Anterior cingulate cortex (tissue), 58 donors: ENCODE measurements at regions not wholly inside any gene's neighbourhood (a gene's known extent, or its start where the extent isn't known, plus 50 kb on each side); places are given as distances from the start of the nearest gene placed in this dataset.
A peak's percentile ranks its signal among the peaks of the same experiment; 100 is the strongest.
"Not testable (repeated sequence)": the region's sequence is repeated elsewhere in the genome, so short reads cannot be mapped to it uniquely, and the experiment has no call there.

Source experiments
- DNase-seq, 58 donors: peaks; one replicate each; lab custom pipeline; 2025; lab: John Stamatoyannopoulos, UW

DNA sequence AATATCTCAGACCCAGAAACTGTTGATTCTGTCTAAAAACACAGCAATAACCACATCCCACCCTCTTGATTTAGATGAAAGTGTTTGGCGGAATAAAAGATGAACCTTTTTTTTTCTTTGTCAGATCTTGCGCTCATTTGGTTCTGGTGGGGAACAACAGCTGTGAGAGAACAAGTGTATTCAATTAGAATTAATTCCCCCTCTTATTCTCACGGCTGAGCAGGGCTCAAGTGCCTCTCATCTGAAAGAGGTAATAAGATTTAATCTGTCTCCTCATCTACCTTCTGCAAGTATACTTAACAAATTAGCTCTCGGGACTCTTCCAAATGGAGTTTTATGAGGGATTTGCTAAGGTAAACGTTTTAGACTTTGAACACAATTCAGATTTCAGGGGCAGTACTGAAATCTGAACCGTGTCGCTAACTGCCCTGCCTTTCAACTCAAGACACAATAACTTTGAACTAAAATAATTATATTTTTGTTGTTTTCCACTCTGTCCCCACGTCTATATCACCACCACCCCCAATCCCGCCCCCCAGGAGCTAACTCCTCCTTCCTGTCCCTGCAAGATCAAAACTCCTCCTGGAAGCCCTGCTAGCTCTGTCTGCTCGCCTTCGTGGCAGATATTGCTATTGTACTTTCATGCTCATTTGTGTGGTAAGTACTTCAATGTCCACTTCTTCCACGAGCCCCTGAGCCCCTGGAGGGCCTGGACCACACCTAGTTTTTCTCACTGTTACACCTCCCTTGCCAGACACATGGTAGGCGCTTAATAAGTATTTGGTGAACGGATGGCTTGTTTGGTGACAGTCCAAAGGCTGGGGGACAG is 54.2 kb upstream of the ROPN1B start:
- peak in 3 of 58 donors; percentile 5 to 29 (median 8) for DNase-seq

DNA sequence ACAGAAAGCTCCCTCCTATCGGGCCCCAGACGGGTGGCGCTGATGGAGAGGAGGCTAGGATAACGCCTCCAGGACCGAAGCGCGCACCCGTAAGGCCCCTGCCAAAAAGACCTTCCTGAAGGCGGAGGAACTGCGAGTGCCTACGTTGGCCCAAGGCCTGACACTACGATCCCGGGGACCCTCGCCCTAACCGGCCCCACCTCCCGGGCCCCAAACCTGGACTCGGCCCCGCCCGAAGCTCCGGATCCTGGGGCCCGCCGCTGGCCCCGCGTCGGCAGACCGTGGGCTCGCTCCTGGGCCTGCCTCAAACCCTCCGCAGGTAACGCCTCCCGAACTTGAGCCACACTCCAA is 53.6 kb upstream of the ROPN1B start:
- peak in 6 of 58 donors; percentile 32 to 52 (median 44) for DNase-seq

DNA sequence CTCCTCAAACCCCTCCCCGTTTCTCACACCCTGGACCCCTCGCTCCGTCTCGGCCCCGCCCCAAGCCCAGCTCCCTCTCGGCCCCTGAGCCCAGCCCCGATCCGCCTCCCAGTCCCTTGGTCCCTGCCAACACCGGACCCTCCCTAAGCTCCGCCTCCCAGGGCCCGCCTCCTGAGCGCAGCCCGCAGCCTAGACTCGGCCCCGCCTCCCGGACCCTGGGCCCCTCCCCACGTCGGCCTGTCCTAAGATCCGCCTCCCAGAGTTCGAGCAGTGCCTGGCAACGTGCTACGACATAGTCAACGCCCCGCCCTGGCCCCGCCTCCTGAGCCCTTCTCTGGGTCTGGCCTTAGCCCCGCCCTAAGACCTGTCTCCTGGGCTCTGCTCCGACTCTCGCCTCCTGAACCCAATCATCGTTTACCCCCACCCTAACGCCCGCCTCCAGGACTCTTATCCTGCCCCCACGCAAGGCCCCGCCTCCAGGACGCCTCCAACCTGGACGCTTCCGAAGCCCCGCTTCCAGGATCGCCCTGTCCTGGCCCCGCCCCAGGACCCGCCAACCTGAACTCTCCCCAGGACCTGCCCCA is 53.1 kb upstream of the ROPN1B start:
- DNase-seq: peak; percentile 55 to 100 (median 99)

DNA sequence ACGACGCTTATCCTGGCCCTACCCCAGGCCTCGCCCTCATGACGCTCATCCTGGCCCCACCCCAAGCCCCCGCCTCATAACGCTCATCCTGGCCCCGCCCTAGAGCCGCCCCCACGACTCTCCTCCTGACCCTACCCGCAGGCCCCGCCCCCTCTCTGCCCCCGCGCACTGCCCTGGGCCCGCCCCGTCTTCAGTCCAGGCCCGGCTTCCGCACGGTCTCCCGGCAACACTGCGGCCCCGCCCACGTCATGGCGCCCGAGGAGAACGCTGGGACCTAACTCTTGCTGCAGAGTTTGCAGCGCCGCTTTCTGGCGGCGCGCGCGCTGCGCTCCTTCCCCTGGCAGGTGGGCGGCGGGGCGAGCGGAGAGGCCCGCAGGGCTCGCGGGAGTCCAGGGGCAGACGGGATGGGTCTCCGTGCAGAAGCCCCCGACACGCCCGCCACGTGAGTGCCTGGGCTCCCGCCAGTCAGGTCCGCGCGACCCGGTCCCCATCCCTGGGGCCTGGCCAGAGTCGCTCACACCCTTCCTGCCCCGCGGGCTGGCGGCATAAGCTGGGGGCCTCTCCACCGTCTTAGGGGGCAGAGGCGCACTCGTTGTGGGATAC is 52.5 kb upstream of the ROPN1B start:
- peak in 55 of 58 donors; percentile 39 to 100 (median 97) for DNase-seq

DNA sequence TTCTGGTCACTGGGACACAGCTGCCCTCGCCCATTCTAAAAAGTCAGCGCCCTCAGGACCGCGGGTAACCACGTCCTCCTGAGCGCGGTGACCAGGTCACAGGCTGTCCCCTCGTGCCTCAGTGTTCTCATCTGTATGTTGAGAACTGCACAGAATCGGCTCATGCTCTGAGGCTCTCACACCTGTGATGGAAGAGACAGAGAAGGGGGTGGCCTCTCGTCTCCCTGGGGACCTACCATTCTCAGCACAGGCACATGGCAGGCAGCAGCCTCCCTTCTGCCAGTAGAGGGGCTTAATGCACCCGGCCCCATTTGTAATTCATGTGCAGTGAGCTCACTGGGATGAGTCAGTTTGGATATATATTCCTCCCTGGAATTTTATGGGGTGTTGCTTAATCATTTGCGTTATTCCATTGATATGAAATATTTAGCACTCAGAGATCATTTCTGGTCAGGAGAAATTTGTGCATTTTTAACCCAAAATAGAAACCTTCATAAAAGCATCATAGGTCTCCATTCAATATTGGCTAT is 51.9 kb upstream of the ROPN1B start:
- peak in 7 of 58 donors; percentile 13 to 53 (median 42) for DNase-seq

DNA sequence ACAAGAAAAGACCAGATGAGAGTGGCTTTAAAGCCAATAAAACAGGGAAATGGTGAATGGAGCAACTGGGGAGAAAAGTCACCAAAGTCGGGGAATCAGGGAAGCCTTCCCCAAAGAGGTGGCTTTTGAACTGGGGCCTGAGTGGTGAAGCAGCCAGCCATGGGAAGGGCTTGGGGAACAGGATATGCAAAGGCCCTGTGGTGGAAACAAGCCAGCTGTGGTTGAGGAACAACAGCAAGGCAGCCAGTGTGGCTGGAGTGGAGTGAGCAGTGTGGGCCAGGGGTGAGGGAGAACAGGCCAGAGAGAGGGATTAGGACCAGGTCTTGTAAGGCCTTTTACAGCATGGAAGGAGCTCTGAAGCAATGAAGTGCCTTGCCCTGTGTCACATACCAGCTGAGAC is 51.0 kb upstream of the ROPN1B start:
- not testable (repeated sequence) for DNase-seq

DNA sequence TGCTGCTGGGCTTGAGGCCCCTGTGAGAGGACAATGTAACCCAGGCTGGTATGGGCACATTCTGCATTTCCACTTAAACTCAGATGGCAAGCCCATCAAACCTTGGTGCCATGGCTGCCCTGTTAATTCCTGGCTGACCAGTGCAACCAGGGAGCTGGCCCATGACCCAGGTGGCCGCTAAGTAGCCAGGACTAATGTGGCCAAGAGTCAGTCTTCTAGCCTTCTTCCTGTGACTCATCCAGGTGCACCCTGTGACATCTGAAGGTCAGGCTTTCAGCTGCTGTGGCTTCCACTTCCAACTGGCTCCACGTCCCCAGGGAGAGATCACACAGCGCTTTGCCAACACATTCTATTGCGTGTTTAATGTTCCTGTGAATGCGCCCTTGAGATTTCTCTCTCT is 50.5 kb upstream of the ROPN1B start:
- DNase-seq: not testable (repeated sequence)

DNA sequence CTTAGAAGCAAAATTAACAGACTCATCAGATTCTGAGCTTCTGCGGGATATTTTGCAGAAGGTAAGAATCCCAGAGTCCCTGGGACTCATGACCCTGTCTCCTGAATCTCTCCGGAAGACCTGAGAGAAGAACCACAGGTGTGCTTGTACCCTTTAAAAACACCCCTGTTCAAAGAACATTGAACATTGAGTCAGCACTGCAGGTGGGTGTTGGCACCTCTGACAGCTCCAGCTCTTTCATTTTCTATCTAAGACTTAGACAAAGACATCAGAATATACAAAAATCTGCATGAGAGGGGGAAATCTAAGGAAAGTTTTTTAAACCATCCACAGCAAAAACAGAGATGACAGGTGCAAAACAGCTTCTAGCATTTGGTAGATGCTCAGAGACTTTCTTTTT is 50.1 kb upstream of the ROPN1B start:
- DNase-seq: peak in 1 of 58 donors; percentile 4
